ENCODE measurements at regions not wholly inside any gene's neighbourhood (a gene's known extent, or its start where the extent isn't known, plus 50 kb on each side); places are given as distances from the start of the nearest gene placed in this dataset.
A peak's percentile ranks its signal among the peaks of the same experiment; 100 is the strongest.

DNA sequence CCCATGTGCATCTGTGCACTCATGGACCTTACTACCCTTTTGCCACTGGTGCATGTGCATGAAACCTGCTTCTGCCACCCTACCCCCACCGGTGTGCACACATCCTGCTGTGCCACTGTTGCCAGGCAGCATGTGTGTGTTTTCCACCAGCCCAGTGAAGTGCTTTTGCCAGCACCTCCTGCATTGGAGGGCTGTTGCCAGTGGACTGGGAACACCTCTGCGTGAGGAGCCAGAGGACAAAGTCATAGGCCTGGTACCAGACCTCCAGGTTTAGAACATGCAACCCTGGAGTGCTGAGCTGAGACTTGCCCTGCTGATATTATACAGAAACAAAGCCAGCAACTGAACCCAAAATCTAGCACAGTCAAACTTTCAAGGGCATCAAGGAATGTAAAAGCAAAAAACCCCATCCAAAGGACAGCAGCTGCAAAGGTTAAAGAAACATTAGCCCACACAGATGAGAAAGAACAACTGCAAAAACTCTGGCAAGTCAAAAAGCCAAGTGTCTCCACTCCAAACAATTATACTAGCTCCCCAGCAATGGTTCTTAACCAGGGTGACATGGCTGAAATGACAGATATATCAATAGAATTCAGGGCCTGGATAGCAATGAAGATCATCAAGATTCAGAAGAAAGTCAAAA, 70.6 kb upstream of the PTPN3 start:
- no peak for FAIRE-seq

DNA sequence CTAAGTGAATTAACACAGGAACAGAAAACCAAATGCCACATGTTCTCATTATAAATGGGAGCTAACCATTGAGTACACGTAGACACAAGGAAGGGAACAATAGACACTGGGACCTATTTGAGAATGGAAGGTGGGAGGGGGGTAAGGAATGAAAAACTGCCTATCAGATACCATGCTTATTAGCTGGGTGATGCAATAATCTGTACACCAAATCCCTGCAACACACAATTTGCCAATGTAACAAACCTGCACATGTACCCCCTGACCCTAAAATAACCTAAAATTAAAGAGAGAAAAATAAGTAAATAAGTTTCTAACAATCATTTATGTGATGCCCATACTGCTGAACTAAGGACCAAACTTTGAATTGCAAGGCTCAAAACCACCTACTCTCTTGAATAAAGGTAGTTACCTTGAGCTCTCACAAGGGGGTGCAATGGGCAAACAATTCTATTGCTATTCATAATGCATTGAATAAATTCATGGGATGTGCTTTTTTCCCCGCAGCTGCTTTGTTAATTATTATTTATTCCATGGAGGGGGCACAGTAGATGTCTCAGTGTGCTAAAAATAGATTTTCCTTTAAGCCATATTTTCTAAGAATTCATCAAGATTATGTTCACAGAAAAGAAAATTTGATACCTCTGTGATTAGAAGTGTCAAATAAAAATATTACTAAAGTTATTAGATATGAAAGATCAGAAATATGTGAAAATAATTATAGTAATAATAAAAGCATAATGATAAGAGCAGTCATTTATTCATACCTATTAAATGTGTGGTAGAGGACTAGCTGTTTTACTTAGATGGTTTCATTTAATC, 76.2 kb upstream of the PTPN3 start:
- FAIRE-seq, result peak; percentile 86
- Histone ChIP-seq H3K36me3 (ENCODE audit: control insufficient read depth in 2 of 2, extremely low read depth in 1 of 2, insufficient read depth in 2 of 2, low read length in 2 of 2) (no peaks in the 10 kb centered on the region), H3K4me1 (ENCODE audit: control insufficient read depth, extremely low read depth, insufficient read depth, low read length) (peaks cover 4% of the 10 kb centered on the region), H3K4me2 (ENCODE audit: control insufficient read depth, extremely low read depth, insufficient read depth, low read depth, low read length) (no peak overlapping the region), H3K9me1 (ENCODE audit: control insufficient read depth, extremely low read depth, insufficient read depth, low read length) (no peaks in the 10 kb centered on the region), H2AFZ (ENCODE audit: control insufficient read depth, low read length) (no peak overlapping the region), H3K27ac (ENCODE audit: control insufficient read depth, insufficient read depth, low read length) (no peak overlapping the region), H3K27me3 (ENCODE audit: control insufficient read depth, extremely low read depth, insufficient read depth, low read length) (no peaks in the 10 kb centered on the region), H3K79me2 (ENCODE audit: control insufficient read depth, insufficient read depth, low read length) (no peaks in the 10 kb centered on the region), H3K4me3 (ENCODE audit: control insufficient read depth in 2 of 3, extremely low read depth in 1 of 3, insufficient read depth in 2 of 3, low read depth in 1 of 3, low read length in 3 of 3) (no peak overlapping the region), H3K9me3 (ENCODE audit: control insufficient read depth, low read depth, low read length) (no peaks in the 10 kb centered on the region), H3K9ac (ENCODE audit: control insufficient read depth, extremely low read depth, insufficient read depth, low read length) (no peak overlapping the region), H4K20me1 (ENCODE audit: control insufficient read depth, extremely low read depth, insufficient read depth, low read length) (no peaks in the 10 kb centered on the region)
- TF ChIP-seq, protein P1, sequence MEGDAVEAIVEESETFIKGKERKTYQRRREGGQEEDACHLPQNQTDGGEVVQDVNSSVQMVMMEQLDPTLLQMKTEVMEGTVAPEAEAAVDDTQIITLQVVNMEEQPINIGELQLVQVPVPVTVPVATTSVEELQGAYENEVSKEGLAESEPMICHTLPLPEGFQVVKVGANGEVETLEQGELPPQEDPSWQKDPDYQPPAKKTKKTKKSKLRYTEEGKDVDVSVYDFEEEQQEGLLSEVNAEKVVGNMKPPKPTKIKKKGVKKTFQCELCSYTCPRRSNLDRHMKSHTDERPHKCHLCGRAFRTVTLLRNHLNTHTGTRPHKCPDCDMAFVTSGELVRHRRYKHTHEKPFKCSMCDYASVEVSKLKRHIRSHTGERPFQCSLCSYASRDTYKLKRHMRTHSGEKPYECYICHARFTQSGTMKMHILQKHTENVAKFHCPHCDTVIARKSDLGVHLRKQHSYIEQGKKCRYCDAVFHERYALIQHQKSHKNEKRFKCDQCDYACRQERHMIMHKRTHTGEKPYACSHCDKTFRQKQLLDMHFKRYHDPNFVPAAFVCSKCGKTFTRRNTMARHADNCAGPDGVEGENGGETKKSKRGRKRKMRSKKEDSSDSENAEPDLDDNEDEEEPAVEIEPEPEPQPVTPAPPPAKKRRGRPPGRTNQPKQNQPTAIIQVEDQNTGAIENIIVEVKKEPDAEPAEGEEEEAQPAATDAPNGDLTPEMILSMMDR (optimal IDR thresholded peaks at IDR 0.05 in 1 of 3, IDR thresholded peaks at IDR 0.05 in 1 of 3, conservative IDR thresholded peaks at IDR 0.05 in 1 of 3; ENCODE audit: extremely low read depth in 1 of 3, insufficient read depth in 2 of 3, low read length in 3 of 3), result peak in 2 of 3 experiments; percentile 51 to 67
- TF ChIP-seq EZH2 (IDR thresholded peaks at IDR 0.05; ENCODE audit: low read length), result no peak
- dilution Hi-C loops (cut with MboI; ENCODE audit: extremely low pct_ligation_motif_present, low sequenced_read_pairs), result no loop called here
- DNase-seq (ENCODE audit: low read depth, low spot score), result no peak

More for the DNA sequence above, 70.6 kb upstream of the PTPN3 start:
- no peak for TF ChIP-seq EZH2 (IDR thresholded peaks at IDR 0.05; ENCODE audit: low read length)
- TF ChIP-seq, protein P1 (optimal IDR thresholded peaks at IDR 0.05 in 1 of 3, IDR thresholded peaks at IDR 0.05 in 1 of 3, conservative IDR thresholded peaks at IDR 0.05 in 1 of 3; ENCODE audit: extremely low read depth in 1 of 3, insufficient read depth in 2 of 3, low read length in 3 of 3), result no peak
- DNase-seq (ENCODE audit: low read depth, low spot score), result no peak
- Histone ChIP-seq H4K20me1 (ENCODE audit: control insufficient read depth, extremely low read depth, insufficient read depth, low read length) (no peaks in the 10 kb centered on the region), H3K9me3 (ENCODE audit: control insufficient read depth, low read depth, low read length) (no peaks in the 10 kb centered on the region), H3K36me3 (ENCODE audit: control insufficient read depth in 2 of 2, extremely low read depth in 1 of 2, insufficient read depth in 2 of 2, low read length in 2 of 2) (no peaks in the 10 kb centered on the region), H3K4me3 (ENCODE audit: control insufficient read depth in 2 of 3, extremely low read depth in 1 of 3, insufficient read depth in 2 of 3, low read depth in 1 of 3, low read length in 3 of 3) (no peak overlapping the region), H3K27ac (ENCODE audit: control insufficient read depth, insufficient read depth, low read length) (no peak overlapping the region), H3K79me2 (ENCODE audit: control insufficient read depth, insufficient read depth, low read length) (no peaks in the 10 kb centered on the region), H2AFZ (ENCODE audit: control insufficient read depth, low read length) (no peak overlapping the region), H3K27me3 (ENCODE audit: control insufficient read depth, extremely low read depth, insufficient read depth, low read length) (no peaks in the 10 kb centered on the region), H3K9me1 (ENCODE audit: control insufficient read depth, extremely low read depth, insufficient read depth, low read length) (no peaks in the 10 kb centered on the region), H3K4me1 (ENCODE audit: control insufficient read depth, extremely low read depth, insufficient read depth, low read length) (no peaks in the 10 kb centered on the region), H3K9ac (ENCODE audit: control insufficient read depth, extremely low read depth, insufficient read depth, low read length) (no peak overlapping the region), H3K4me2 (ENCODE audit: control insufficient read depth, extremely low read depth, insufficient read depth, low read depth, low read length) (no peak overlapping the region)
- dilution Hi-C loops (cut with MboI; ENCODE audit: extremely low pct_ligation_motif_present, low sequenced_read_pairs), result no loop called here
